ENCODE measurements at regions not wholly inside any gene's neighbourhood (a gene's known extent, or its start where the extent isn't known, plus 50 kb on each side); places are given as distances from the start of the nearest gene placed in this dataset.
"Not testable (repeated sequence)": the region's sequence is repeated elsewhere in the genome, so short reads cannot be mapped to it uniquely, and the experiment has no call there.

- WGBS (ENCODE audit: low lambda C conversion rate) = 7% methylated on average over 3 of the region's 3 CpGs
- H3K79me2 ChIP-seq (ENCODE audit: insufficient read depth) = no peaks in the 10 kb centered on the region
- TF ChIP-seq GATA2 (CRISPR knock-in tag; IDR thresholded peaks at IDR 0.05) (no peak), TAF1 (IDR thresholded peaks at IDR 0.05; ENCODE audit: borderline replicate concordance, low read depth, low read length) (no peak), SIN3A (IDR thresholded peaks at IDR 0.05; ENCODE audit: borderline replicate concordance, low read depth, low read length) (no peak), EP300 (IDR thresholded peaks at IDR 0.05; ENCODE audit: borderline replicate concordance in 1 of 2, low read depth in 1 of 2, low read length in 1 of 2) (no peak), SMC3 (IDR thresholded peaks at IDR 0.05; ENCODE audit: low read depth, low read length) (no peak), CHD2 (IDR thresholded peaks at IDR 0.05; ENCODE audit: low read length, partially characterized antibody) (no peak), NRF1 (IDR thresholded peaks at IDR 0.05; ENCODE audit: low read depth, low read length) (no peak)
- TF ChIP-seq, protein P1, sequence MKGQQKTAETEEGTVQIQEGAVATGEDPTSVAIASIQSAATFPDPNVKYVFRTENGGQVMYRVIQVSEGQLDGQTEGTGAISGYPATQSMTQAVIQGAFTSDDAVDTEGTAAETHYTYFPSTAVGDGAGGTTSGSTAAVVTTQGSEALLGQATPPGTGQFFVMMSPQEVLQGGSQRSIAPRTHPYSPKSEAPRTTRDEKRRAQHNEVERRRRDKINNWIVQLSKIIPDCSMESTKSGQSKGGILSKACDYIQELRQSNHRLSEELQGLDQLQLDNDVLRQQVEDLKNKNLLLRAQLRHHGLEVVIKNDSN (IDR thresholded peaks at IDR 0.05; ENCODE audit: borderline replicate concordance, low read depth) = no peak
Measured at GRCh38 chr9:75359638-75360037, 271.3 kb downstream of the OSTF1 start.

DNA sequence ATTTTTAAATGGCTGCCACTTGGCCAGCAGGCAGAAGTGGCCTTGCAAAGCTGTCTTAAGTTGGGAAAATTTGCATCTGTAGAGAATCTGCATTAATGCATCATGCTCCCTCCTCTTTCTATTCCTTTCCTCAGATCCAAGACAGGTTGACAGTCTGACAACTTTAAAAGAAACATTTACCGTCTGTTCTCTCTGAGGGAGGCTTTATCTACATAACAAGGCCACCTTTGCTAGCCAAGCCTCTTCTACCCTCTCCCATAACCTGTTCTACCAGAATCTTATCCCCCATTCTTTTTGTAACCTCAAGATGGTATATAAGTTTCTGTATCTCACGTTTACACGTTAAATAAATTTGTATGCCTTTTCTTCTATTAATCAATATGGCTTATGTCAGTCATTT, 271.9 kb downstream of the OSTF1 start:
- Histone ChIP-seq H3K27ac (ENCODE audit: low read depth in 2 of 2, low read length in 1 of 2) (no peak overlapping the region), H3K4me1 (ENCODE audit: control insufficient read depth in 1 of 2, insufficient read depth in 2 of 2, low read depth in 1 of 2, low read length in 1 of 2) (no peaks in the 10 kb centered on the region), H3K9me2 (no peaks in the 10 kb centered on the region), H4K20me1 (ENCODE audit: insufficient read depth) (no peaks in the 10 kb centered on the region), H3K4me3 (ENCODE audit: low read depth in 2 of 2, low read length in 1 of 2) (no peak overlapping the region), H3F3A (replicated peaks; ENCODE audit: insufficient read depth) (no peaks in the 10 kb centered on the region), H3K79me2 (ENCODE audit: insufficient read depth) (no peaks in the 10 kb centered on the region), H2AFZ (ENCODE audit: low read depth) (no peak overlapping the region), H3K36me3 (replicated peaks in 1 of 2; ENCODE audit: control insufficient read depth in 1 of 2, insufficient read depth in 2 of 2, low read length in 1 of 2) (no peaks in the 10 kb centered on the region), H3K27me3 (ENCODE audit: insufficient read depth) (no peaks in the 10 kb centered on the region), H3K4me2 (no peak overlapping the region), H3K9ac (no peak overlapping the region), H3K9me3 (no peaks in the 10 kb centered on the region)
- ChIA-PET POLR2A (no interaction called here), CTCF (no interaction called here)
- TF ChIP-seq, protein P2, sequence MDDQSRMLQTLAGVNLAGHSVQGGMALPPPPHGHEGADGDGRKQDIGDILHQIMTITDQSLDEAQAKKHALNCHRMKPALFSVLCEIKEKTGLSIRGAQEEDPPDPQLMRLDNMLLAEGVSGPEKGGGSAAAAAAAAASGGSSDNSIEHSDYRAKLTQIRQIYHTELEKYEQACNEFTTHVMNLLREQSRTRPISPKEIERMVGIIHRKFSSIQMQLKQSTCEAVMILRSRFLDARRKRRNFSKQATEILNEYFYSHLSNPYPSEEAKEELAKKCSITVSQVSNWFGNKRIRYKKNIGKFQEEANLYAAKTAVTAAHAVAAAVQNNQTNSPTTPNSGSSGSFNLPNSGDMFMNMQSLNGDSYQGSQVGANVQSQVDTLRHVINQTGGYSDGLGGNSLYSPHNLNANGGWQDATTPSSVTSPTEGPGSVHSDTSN (IDR thresholded peaks at IDR 0.05) = no peak
- no peak for DNase-seq
- 10% methylated on average over 3 of the region's 3 CpGs for WGBS (ENCODE audit: low lambda C conversion rate)

More at GRCh38 chr9:75359638-75360037, 271.3 kb downstream of the OSTF1 start:
- no peaks in the 10 kb centered on the region for H3F3A ChIP-seq (replicated peaks; ENCODE audit: insufficient read depth)
- H3K4me2 ChIP-seq = no peak overlapping the region
- H3K9me3 ChIP-seq = no peaks in the 10 kb centered on the region
- H2AFZ ChIP-seq (ENCODE audit: low read depth) = no peak overlapping the region
- H3K4me3 ChIP-seq (ENCODE audit: low read depth in 2 of 2, low read length in 1 of 2) = no peak overlapping the region
- DNase-seq = no peak
- H3K27ac ChIP-seq (ENCODE audit: low read depth in 2 of 2, low read length in 1 of 2) = no peak overlapping the region
- H3K36me3 ChIP-seq (replicated peaks in 1 of 2; ENCODE audit: control insufficient read depth in 1 of 2, insufficient read depth in 2 of 2, low read length in 1 of 2) = no peaks in the 10 kb centered on the region
- H3K9me2 ChIP-seq = no peaks in the 10 kb centered on the region
- ChIA-PET POLR2A (no interaction called here), CTCF (no interaction called here)
- no peaks in the 10 kb centered on the region for H3K27me3 ChIP-seq (ENCODE audit: insufficient read depth)
- no peaks in the 10 kb centered on the region for H3K4me1 ChIP-seq (ENCODE audit: control insufficient read depth in 1 of 2, insufficient read depth in 2 of 2, low read depth in 1 of 2, low read length in 1 of 2)
- H3K9ac ChIP-seq = no peak overlapping the region
- no peaks in the 10 kb centered on the region for H4K20me1 ChIP-seq (ENCODE audit: insufficient read depth)

DNA sequence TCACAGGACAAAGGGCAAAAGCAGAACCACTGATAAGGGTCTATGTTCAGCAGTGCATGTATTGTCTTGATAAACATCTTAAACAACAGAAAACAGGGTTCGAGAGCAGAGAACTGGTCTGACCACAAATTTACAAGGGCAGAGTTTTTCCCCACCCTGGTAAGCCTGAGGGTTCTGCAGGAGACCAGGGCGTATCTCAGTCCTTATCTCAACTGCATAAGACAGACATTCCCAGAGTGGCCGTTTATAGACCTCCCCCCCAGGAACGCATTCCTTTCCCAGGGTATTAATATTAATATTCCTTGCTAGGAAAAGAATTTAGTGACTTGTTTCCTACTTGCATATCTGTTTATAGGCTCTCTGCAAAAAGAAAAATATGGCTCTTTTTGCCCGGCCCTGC, 274.1 kb downstream of the OSTF1 start:
- H3K4me2 ChIP-seq; H3K4me3 ChIP-seq (ENCODE audit: low read depth in 2 of 2, low read length in 1 of 2); H3K36me3 ChIP-seq (replicated peaks in 1 of 2; ENCODE audit: control insufficient read depth in 1 of 2, insufficient read depth in 2 of 2, low read length in 1 of 2); H3K9me3 ChIP-seq; H3K9ac ChIP-seq; H3K79me2 ChIP-seq (ENCODE audit: insufficient read depth); H3K27ac ChIP-seq (ENCODE audit: low read depth in 2 of 2, low read length in 1 of 2); H2AFZ ChIP-seq (ENCODE audit: low read depth); H4K20me1 ChIP-seq (ENCODE audit: insufficient read depth); POLR2A ChIA-PET; DNase-seq; H3K27me3 ChIP-seq (ENCODE audit: insufficient read depth); H3K4me1 ChIP-seq (ENCODE audit: control insufficient read depth in 1 of 2, insufficient read depth in 2 of 2, low read depth in 1 of 2, low read length in 1 of 2); H3F3A ChIP-seq (replicated peaks; ENCODE audit: insufficient read depth); H3K9me2 ChIP-seq: not testable (repeated sequence)
- 4% methylated on average over 5 of the region's 5 CpGs for WGBS (ENCODE audit: low lambda C conversion rate)
- CTCF ChIA-PET = interaction anchor here (1.0 kb wide), 1 partner anchor 8 kb away, joined by 3 read pairs; no protein-coding TSS in a partner anchor
